GM21717 (cell line): ENCODE measurements at regions not wholly inside any gene's neighbourhood (a gene's known extent, or its start where the extent isn't known, plus 50 kb on each side); places are given as distances from the start of the nearest gene placed in this dataset.
"Not testable (repeated sequence)": the region's sequence is repeated elsewhere in the genome, so short reads cannot be mapped to it uniquely, and the experiment has no call there.

ENCODE experiments used
- ATAC-seq: cut with Tn5 transposase; IDR thresholded peaks from one replicate; pipeline ENCODE4 v1.9.1; 2021; ENCODE audit warnings: mild to moderate bottlenecking, moderate library complexity; ENCODE audit not compliant: unreplicated experiment

DNA sequence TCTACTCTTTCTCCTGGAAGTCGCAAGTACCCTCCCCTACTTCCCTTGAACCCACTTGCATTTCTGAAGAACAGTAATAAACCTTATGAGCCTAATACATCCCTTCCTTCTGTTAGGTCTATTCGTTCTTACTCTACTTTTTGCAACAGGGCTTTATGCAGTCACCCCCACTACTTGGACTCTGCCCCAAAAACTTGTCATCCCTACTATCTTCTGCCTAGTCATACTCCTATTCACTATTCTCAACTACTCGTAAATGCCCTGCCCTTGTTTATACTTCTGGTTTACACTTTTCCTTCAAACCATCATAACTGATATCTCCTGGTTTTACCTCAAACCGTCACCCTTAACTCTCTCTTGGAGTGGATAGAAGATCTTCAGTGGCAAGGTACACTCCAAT, 55.2 kb upstream of the SLIT2 start:
- no peak for ATAC-seq

DNA sequence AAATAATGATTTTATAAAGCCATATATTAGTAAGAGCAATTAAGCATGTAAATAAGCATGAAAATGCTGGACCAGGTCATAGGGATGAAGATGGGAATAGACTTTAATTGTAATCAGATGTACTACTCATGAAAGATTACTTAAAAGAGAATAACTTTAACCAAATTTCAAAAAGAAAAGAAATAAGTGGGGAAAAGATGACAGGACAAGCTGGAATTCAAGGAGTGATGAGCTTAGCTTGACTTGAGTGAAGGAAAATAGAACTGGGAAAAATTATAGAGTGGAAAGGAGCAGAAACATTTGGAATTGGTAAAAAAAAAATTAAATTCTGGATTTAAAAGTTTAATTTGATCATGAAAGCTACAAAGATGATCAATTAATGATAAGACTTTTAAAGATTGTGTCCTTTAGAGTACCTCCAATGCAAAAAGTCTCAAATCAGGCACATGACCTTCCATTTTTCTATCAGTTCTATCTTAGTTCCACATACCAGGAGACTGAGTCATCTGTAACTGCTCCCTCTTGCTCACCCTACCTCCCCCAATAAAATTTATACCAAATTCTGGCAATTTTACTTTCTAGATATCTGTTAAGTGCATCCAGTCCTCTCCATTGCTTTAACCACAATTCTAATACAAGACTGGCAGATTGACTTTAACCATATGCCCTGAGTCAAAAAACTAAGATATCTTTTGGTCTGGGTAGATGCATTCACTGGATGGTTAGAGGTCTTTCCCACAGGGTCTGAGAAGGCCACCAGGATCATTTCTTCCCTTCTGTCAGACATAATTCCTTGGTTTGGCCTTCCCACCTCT, 56.4 kb upstream of the SLIT2 start:
- no peak for ATAC-seq

DNA sequence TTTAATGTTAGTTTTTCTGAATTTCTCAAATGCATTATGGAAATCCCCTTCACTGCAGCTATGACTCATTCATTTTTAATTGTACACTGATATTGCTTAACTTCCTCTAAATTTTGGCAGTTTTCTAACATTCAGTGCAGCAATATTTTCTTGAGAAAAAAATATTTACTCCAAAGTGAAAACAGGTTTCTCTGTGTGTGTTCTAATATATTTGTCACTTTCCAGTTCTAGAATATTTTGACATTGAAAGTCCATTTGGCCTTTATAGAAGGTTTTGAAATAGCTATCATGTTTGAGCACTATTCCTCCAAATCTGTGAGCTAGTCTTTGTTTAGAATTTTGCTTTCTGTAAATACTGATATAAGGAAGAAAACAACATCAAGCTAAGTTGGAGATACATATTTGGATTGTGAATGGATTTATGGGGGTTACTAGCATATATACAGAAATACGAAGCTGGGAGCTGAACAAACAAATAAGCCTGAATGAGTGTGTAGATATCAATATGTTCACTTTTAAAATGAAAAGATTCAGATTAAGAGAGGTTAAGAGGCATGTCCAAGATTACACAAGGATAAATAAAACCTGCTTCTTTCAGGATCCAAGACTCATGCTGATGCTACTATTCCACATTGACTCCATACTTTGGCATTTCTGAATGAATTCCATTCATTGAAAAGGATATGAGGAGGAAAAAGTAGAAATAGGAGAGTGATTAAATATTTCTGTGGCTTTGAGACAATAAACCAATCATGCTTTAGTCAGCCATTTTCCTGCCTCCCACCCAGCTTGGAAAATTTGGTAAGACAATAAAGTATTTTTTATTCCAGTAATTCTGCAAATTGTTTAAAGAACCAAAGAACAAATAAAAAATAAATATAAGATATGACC, 57.3 kb upstream of the SLIT2 start:
- no peak for ATAC-seq

DNA sequence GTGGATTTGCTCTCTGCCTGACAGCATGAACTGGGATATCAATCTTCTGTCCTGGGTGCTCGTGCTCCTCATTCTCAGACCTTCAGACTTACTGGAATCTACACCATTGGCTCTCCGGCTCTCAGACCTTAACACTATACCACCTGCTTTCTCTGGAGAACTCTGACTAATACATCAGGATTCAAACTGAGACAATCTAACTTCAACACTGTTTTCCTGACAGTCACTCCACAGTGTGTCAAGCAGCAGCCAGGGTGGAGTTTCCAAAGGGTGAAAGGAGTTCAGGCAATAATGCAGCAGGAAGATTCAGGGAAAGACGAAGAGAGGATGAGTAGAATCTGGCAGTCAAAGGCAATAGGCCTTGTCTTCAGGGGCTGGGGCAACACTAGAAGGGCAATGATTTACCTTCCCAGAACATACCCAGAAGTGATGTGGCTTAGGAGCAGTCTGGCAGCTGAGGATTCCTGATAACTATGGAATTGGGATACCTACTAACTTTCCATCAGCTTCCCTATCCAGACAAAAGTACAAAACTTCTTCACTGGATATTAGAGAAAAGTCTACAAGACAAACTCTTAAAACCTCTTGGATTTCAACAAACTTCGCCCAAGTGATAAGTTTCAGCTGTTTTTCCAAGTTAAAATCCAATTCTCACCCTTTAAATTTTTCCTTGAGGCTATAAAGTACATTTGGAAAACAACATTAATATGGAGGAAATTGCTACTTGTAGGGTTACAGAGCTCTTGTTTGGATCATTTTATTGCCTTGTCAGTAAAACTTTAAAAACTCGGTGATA, 58.4 kb upstream of the SLIT2 start:
- no peak for ATAC-seq

DNA sequence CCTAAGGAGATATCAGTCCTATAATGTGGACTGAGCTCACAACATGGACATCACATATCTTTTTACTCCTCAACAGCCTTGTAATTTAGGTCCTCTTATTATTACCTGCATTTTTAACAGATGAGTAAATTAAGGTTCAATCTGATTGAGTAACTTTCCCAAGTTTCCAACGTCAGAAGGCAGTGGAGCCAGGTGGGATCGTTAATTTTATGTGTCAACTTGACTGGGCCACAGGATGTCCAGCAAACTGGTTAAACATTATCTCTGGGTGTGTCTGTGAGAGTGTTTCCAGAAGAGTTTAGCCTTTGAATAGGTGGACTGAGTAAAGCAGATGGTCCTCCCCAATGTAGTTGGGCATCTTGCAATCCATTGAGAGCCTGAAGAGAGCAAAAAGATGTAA, 59.0 kb upstream of the SLIT2 start:
- no peak for ATAC-seq

GRCh38 chr4:20185103-20185502, 66.6 kb upstream of the SLIT2 start:
- ATAC-seq = no peak

GRCh38 chr4:20183131-20183530, 68.6 kb upstream of the SLIT2 start:
- not testable (repeated sequence) for ATAC-seq

DNA sequence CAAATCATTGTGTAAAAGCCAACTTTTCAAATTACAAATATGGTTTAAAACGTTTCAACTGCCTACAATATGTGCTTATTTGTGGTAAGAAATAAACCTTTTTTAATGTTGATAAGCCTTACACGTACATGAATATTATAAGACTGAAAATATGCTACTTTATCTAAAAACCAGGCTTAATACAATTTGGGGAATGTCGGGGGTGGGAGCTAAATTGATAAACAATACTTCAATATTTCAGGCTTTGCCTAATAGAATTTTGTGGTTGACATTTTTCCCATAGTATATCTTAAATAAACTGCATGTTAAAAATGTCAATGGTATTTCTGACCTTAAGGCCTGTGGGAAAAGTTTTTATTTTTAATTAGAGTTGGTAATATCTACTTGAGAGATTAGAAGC, 69.8 kb upstream of the SLIT2 start:
- no peak for ATAC-seq

- ATAC-seq = no peak
Measured at GRCh38 chr4:20180509-20180908, 71.2 kb upstream of the SLIT2 start.

- ATAC-seq = no peak
Measured at GRCh38 chr4:20178902-20179576, 72.7 kb upstream of the SLIT2 start.

DNA sequence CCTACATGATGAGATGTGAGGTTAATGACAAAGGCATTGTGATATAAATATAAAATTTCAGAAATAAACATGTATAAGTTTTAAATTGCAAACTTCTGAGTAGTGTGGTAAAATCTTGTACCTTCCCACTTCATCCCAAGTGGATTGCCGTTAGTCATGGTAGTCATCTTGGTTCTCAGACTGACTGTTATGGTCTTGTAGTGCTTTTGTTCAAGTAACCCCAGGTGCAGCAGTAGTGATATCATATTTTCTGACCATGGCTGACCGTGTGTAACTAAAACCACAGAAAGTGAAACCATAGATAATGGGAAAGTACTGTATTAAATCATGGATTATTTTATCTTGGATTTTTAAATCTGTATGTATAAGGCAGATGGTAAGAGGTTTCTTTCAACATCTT, 74.8 kb upstream of the SLIT2 start:
- no peak for ATAC-seq

GRCh38 chr4:20172070-20172760, 79.5 kb upstream of the SLIT2 start:
- ATAC-seq = no peak

DNA sequence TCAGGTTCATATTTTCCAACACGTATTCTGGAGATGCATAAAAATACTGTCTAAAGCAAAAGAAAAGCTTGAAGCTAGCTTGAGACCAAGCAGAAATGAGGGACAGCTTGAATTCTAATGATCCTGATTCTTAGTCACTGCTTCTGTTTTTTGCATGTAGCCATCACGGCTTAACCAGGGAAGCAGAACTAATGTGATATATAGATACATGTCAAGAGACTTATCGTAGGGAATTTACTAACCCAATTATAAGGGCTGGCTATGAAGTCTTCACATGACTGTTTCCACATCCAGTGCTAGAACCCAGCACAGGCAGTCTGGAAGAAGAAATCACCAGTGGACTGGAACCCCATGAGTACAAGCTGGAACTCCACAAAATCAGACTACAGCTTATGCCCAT, 85.2 kb upstream of the SLIT2 start:
- no peak for ATAC-seq

DNA sequence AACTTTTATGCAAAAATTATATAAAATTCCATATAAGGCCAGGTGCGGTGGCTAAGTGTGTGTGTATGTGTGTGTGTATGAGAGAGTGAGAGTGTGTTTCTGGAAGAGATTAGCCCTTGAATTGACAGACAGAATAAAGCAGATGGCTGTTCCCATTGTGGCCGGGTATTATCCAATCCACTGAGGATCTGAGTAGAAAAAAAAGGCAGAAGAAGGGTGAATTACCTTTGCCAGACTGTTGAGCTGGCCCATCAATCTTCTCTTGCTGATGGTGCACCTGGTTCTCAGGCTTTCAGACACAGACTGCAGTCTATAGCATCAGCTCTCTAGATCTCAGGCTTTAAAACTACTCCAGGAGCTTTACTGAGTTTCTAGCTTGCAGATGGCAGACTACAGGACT, 92.2 kb upstream of the SLIT2 start:
- no peak for ATAC-seq

DNA sequence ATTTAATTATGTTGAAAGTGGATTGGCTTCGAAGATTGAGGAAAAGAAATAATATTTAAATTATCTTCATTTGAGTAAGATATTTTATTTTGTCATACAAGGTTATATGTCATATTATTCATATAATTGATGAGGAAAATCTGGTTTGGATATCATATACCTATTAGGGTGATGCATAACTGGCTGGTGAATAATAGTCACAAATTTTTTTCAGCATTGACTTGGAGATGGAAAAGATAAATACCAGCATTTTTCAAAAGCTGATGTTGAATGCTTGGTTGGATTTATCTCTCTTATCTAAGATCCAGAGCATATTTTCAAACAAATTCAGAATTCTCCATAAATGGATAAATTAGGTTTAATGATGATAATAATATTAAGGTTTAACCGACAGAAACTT, 93.5 kb upstream of the SLIT2 start:
- no peak for ATAC-seq

DNA sequence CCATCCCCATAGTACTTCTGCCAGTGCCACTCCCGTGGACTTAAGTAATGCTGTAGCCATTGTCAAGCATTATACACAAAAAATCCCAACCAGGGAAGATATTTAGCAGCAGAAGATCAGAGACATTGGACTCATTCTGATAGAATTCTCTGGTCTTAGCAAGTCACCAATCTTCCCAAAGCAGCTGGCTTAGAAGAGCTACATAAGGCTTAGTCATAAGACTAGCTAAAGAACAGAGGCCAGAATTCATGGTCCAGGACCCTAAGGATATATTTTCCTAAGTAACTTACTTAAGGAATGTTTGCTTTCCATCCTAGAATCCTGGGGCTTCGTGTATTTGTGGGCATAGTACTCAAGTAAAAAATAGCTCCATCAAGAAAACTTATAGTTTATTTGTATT, 100.3 kb upstream of the SLIT2 start:
- ATAC-seq = no peak

- ATAC-seq = not testable (repeated sequence)
Measured at GRCh38 chr4:20149143-20149542, 102.6 kb upstream of the SLIT2 start.

DNA sequence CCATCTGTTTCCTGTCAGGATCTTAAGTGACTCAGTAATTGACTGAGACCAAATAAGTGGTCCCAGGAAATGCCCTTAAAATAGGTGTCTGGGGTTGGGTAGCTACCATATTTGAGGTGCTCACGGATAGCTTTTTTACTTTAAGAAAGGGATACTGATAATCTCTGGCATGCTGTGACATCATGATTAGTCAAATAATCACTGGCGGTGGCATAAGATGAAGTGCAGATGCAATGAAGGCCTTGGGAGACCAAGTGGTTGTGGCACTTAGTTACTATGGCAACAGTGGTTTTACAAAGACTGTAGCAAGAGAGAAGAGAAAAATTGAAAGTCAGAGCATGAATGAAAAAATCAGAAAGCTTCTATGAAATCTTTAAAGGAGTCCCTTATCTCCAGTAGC, 114.5 kb upstream of the SLIT2 start:
- no peak for ATAC-seq

GRCh38 chr4:20127626-20128025, 124.1 kb upstream of the SLIT2 start:
- no peak for ATAC-seq

- no peak for ATAC-seq
Measured at GRCh38 chr4:20126906-20127305, 124.8 kb upstream of the SLIT2 start.
